ENCODE measurements at regions not wholly inside any gene's neighbourhood (a gene's known extent, or its start where the extent isn't known, plus 50 kb on each side); places are given as distances from the start of the nearest gene placed in this dataset.

DNA sequence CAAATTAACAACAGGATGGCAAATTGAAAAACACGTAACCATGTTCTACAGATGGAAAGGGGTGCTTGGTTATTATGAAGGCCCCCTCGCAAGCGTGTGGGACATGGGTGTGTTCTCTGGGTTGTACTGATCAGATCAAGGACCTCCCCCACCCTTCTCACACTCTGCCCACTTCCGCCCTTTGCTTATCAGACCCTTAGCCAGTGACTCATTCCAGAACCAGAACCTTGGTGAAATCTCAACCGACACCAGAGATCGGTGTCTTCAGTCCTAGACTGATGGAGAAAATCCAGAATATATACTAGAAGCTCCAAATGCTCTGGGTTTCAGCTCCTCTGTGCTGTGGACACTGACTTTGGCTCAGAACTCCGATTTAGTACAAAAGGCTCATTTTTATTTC, 64.9 kb downstream of the PTTG1 start:
- Histone ChIP-seq H3K4me3 (no peak overlapping the region), H3K4me1 (ENCODE audit: low read depth) (no peaks in the 10 kb centered on the region), H3K9me3 (ENCODE audit: low read depth) (no peaks in the 10 kb centered on the region), H3K27ac (no peak overlapping the region), H3K27me3 (peaks cover 3% of the 10 kb centered on the region), H3K36me3 (no peaks in the 10 kb centered on the region)
- DNase-seq (ENCODE audit: low read depth in 1 of 2, low spot score in 1 of 2) = no peak
- TF ChIP-seq, protein P1, sequence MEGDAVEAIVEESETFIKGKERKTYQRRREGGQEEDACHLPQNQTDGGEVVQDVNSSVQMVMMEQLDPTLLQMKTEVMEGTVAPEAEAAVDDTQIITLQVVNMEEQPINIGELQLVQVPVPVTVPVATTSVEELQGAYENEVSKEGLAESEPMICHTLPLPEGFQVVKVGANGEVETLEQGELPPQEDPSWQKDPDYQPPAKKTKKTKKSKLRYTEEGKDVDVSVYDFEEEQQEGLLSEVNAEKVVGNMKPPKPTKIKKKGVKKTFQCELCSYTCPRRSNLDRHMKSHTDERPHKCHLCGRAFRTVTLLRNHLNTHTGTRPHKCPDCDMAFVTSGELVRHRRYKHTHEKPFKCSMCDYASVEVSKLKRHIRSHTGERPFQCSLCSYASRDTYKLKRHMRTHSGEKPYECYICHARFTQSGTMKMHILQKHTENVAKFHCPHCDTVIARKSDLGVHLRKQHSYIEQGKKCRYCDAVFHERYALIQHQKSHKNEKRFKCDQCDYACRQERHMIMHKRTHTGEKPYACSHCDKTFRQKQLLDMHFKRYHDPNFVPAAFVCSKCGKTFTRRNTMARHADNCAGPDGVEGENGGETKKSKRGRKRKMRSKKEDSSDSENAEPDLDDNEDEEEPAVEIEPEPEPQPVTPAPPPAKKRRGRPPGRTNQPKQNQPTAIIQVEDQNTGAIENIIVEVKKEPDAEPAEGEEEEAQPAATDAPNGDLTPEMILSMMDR (IDR thresholded peaks at IDR 0.05; ENCODE audit: low read depth, low read length) = no peak

DNA sequence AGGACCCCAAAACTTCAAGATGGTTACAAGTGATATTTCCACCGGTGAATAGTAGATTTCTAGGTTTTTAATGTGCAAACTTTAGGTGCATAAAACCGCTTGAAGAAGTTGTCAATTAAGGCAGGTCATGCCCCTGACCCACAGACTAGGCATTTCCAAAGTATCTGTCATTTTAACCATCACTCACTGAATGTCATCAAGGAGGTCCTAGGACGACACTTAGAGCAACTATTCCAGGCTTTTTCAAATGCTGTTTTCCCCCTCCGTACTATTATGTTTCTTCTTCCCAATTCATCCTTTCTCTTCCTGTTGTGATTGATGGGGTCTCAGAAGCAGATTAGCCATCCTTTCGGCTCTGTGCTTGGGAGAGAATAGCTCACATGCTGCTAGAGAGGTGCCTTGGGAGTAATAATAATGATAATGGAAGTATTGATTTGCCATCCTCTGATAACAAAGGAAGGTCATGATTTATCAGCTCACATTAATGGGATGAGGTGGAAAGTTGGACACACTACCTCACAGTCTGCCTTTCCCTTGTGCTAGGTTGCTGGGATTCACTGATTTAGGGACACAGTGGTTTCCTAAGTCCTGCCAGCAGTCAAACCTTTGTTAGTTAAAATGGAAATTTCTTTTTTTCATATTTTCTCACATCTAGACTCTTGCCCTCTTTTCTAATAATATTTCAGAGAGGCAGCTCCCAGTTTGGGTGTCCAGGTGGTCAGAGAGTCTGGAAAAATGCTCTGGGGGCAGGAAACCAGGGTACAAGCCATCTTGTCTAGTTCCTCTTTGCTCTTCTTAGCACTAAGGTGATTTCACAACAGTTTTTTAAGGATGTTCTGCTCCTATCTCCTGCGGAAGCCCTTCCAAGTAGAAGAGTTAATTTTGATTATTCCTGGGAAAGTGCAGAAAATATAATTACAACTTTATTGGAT, 67.0 kb downstream of the PTTG1 start:
- H3K27ac ChIP-seq = no peak overlapping the region
- no peak for DNase-seq (ENCODE audit: low read depth in 1 of 2, low spot score in 1 of 2)

DNA sequence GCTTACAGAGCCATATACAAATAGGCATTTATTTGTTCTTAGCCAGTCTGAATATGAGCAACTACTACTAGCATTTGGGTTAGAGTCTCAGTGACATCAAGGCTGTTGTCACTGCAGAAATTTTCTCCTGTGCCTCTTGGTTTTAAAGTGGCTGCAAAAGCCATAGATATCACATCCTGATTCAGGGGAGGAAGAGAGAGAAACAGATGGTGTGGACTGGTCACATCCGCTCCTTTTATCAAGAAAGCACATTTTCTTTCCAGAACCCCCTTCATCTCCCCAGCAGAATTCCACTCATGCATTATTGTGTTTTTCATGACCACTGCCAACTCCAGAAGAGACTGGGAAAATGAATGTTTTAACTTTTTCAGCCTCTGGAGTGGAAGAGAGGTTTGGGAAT, 69.8 kb downstream of the PTTG1 start:
- DNase-seq (ENCODE audit: low read depth in 1 of 2, low spot score in 1 of 2) = no peak
- Histone ChIP-seq H3K4me3 (no peak overlapping the region), H3K27ac (no peak overlapping the region), H3K9me3 (ENCODE audit: low read depth) (no peaks in the 10 kb centered on the region), H3K36me3 (no peaks in the 10 kb centered on the region), H3K27me3 (peaks cover 7% of the 10 kb centered on the region), H3K4me1 (ENCODE audit: low read depth) (no peaks in the 10 kb centered on the region)
- TF ChIP-seq, protein P1 (IDR thresholded peaks at IDR 0.05; ENCODE audit: low read depth, low read length) = no peak

More for the DNA sequence above, 67.0 kb downstream of the PTTG1 start:
- Histone ChIP-seq H3K9me3 (ENCODE audit: low read depth) (no peaks in the 10 kb centered on the region), H3K4me3 (no peak overlapping the region), H3K4me1 (ENCODE audit: low read depth) (no peaks in the 10 kb centered on the region), H3K36me3 (no peaks in the 10 kb centered on the region), H3K27me3 (peaks cover 3% of the 10 kb centered on the region)
- TF ChIP-seq, protein P1 (IDR thresholded peaks at IDR 0.05; ENCODE audit: low read depth, low read length) = no peak

DNA sequence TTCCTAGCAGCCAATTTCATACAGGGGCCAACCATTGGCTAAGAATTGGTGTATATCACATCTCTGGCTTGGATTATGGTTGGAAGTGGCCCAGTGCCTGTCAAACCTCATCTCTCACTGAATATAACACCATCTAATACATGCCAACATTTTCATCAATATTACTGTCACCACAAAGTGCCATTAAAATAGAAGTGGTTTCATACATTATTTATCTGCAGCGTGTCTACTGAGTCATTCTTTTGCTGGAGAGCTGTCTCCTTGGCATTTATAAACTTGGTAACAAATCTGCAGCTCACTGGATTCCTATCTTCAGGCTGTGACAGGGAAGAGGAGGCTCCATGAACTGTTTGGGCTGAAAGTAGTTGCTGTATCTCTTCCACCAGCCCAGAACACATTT, 70.9 kb downstream of the PTTG1 start:
- DNase-seq (ENCODE audit: low read depth in 1 of 2, low spot score in 1 of 2) = no peak
- Histone ChIP-seq H3K36me3 (no peaks in the 10 kb centered on the region), H3K9me3 (ENCODE audit: low read depth) (no peaks in the 10 kb centered on the region), H3K27ac (no peak overlapping the region), H3K4me3 (no peak overlapping the region), H3K27me3 (peaks cover 7% of the 10 kb centered on the region), H3K4me1 (ENCODE audit: low read depth) (no peaks in the 10 kb centered on the region)
- TF ChIP-seq, protein P1 (IDR thresholded peaks at IDR 0.05; ENCODE audit: low read depth, low read length) = no peak

DNA sequence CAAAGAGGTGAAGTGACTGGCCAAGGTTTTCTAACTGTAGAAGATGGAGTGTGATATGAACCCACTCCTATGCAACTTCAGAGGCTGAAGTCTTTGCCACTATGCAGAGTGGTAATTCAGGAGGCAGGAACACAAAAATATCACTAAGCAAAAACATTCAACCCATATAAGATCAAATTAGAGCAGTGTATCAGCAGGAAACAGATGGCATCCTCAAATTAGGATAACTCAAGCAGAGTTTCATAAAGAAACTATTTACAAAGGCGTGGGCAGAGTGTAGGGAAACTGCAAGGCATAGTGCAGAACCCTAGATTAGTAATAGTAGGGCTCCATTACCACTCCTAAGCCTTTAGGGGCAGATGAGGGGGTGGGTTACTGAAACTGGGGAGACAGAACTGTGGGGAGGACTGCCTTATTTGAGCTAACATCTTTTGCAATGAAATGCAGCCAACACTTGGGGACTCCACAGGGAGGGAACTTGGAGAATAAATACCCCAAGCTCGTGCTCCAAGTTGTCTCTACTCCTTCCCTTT, 72.2 kb downstream of the PTTG1 start:
- Histone ChIP-seq H3K9me3 (ENCODE audit: low read depth) (no peaks in the 10 kb centered on the region), H3K27ac (no peak overlapping the region), H3K36me3 (no peaks in the 10 kb centered on the region), H3K27me3 (peaks cover 7% of the 10 kb centered on the region), H3K4me3 (no peak overlapping the region), H3K4me1 (ENCODE audit: low read depth) (no peaks in the 10 kb centered on the region)
- no peak for DNase-seq (ENCODE audit: low read depth in 1 of 2, low spot score in 1 of 2)
- TF ChIP-seq, protein P1 (IDR thresholded peaks at IDR 0.05; ENCODE audit: low read depth, low read length) = no peak

Measured in cardiac muscle cell (in vitro differentiated cells and primary cell).